Left ventricle myocardium superior (tissue), 1 donor: ENCODE measurements at regions not wholly inside any gene's neighbourhood (a gene's known extent, or its start where the extent isn't known, plus 50 kb on each side); places are given as distances from the start of the nearest gene placed in this dataset.
A peak's percentile ranks its signal among the peaks of the same experiment; 100 is the strongest.

Experiments used
- ATAC-seq: fragments of 200-7000 bp; cut with Tn5 transposase; one replicate; pipeline ENCODE4 v1.9.1; 2020; ENCODE audit warnings: mild to moderate bottlenecking, moderate library complexity
- DNase-seq: peaks from one replicate; pipeline ENCODE4 v3.0.0-alpha.2; 2020
- intact Hi-C: fragments of 100-400 bp; cut with micrococcal nuclease; formaldehyde crosslinking; loops from one replicate; pipeline ENCODE4 v1.11.0; 2022
- donor health status: DM: no; HTN: yes; CAD: no; lungs with severe emphysema.

- ATAC-seq, result peak; percentile 51
- no peak for DNase-seq
These were observed 174.4 kb downstream of the MDFIC start for GRCh38 chr7:115096262-115096661.

GRCh38 chr7:115094163-115094562, 172.3 kb downstream of the MDFIC start:
- no peak for DNase-seq
- ATAC-seq, result no peak
- intact Hi-C loops, result no loop called here

More at GRCh38 chr7:115096262-115096661, 174.4 kb downstream of the MDFIC start:
- intact Hi-C loops, result no loop called here

GRCh38 chr7:115088893-115089292, 167.0 kb downstream of the MDFIC start:
- intact Hi-C loops, result loop anchor here (10.0 kb wide), 1 partner anchor 214 kb away; no protein-coding TSS in a partner anchor
- DNase-seq, result no peak
- no peak for ATAC-seq

GRCh38 chr7:115087437-115087836, 165.5 kb downstream of the MDFIC start:
- DNase-seq (no peak), ATAC-seq (peak; percentile 87)
- intact Hi-C loops, result loop anchor here (10.0 kb wide), 1 partner anchor 213 kb away; no protein-coding TSS in a partner anchor

GRCh38 chr7:115086146-115086841, 164.4 kb downstream of the MDFIC start:
- intact Hi-C loops, result loop anchor here (10.0 kb wide), 1 partner anchor 211 kb away; no protein-coding TSS in a partner anchor
- ATAC-seq, result no peak
- DNase-seq, result no peak

GRCh38 chr7:115085421-115085820, 163.5 kb downstream of the MDFIC start:
- DNase-seq (no peak), ATAC-seq (no peak)
- intact Hi-C loops, result loop anchor here (10.0 kb wide), 1 partner anchor 211 kb away; no protein-coding TSS in a partner anchor

- intact Hi-C loops, result loop anchor here (10.0 kb wide), 1 partner anchor 209 kb away; no protein-coding TSS in a partner anchor
- peak; percentile 72 for ATAC-seq
- no peak for DNase-seq
These were observed 162.0 kb downstream of the MDFIC start for GRCh38 chr7:115083935-115084334.

- DNase-seq (no peak), ATAC-seq (no peak)
- intact Hi-C loops, result loop anchor here (10.0 kb wide), 1 partner anchor 207 kb away; no protein-coding TSS in a partner anchor
These were observed 159.9 kb downstream of the MDFIC start for GRCh38 chr7:115081772-115082171.

- ATAC-seq, result no peak
- intact Hi-C loops, result no loop called here
- no peak for DNase-seq
These were observed 157.0 kb downstream of the MDFIC start for GRCh38 chr7:115078851-115079250.

GRCh38 chr7:115078386-115078785, 156.5 kb downstream of the MDFIC start:
- no peak for DNase-seq
- intact Hi-C loops, result no loop called here
- no peak for ATAC-seq

- ATAC-seq, result no peak
- no peak for DNase-seq
- intact Hi-C loops, result no loop called here
These were observed 148.4 kb downstream of the MDFIC start for GRCh38 chr7:115070311-115070710.
